GM19239 (cell line): ENCODE measurements at regions not wholly inside any gene's neighbourhood (a gene's known extent, or its start where the extent isn't known, plus 50 kb on each side); places are given as distances from the start of the nearest gene placed in this dataset.

ENCODE experiments used
- DNase-seq: peaks from one replicate; pipeline ENCODE4 v3.0.0; 2011; ENCODE audit warnings: low spot score; ENCODE audit not compliant: insufficient read length
- FAIRE-seq: peaks from 2 replicates; lab custom pipeline; 2011; peaks lifted over from hg19 to GRCh38; lab: Jason Lieb, UNC

GRCh38 chr13:86838411-86839120, 832.6 kb upstream of the SLITRK5 start:
- no peak for DNase-seq
- no peak for FAIRE-seq

DNA sequence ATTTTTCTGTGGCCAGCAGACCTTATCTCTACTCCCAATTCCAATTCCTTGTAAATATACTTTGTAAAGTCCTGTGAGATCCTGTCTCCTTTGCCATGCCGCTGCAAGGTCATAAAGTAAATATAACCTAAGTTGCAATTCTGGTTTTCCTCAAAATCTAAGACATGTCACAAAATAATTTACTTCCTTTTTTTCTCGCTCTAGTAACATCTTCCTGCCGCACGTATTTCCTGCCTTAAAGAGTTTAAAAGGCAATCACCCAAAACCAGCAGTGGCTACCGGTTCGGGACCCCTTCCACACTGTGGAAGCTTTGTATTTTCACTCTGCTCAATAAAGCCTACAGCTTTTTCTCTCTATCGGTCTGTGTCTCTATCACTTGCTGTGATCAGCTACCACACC, 832.0 kb upstream of the SLITRK5 start:
- DNase-seq, result no peak
- no peak for FAIRE-seq

GRCh38 chr13:86840250-86841191, 830.6 kb upstream of the SLITRK5 start:
- FAIRE-seq, result no peak
- no peak for DNase-seq

- no peak for FAIRE-seq
These were observed 829.9 kb upstream of the SLITRK5 start for GRCh38 chr13:86841264-86841663.

DNA sequence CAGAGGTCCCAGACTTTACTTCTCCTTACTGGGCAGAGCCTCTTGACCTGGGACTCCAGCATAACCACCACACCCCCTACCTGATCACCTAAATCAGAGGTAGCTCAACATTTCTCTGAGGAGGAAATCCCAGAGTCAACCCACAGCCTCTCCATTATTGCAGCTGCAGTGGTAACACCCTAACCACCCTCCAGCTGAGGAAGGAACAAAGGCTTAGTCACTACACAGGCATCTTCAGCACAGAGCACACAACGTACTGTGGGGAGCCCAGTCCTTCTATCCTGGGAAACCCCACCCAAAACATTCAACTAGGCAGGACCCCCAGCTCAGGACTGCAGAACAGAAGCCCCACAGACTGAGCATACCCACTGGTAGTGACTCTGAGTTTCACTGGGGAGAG, 824.7 kb upstream of the SLITRK5 start:
- no peak for DNase-seq
- FAIRE-seq, result no peak

More at GRCh38 chr13:86841264-86841663, 829.9 kb upstream of the SLITRK5 start:
- no peak for DNase-seq

DNA sequence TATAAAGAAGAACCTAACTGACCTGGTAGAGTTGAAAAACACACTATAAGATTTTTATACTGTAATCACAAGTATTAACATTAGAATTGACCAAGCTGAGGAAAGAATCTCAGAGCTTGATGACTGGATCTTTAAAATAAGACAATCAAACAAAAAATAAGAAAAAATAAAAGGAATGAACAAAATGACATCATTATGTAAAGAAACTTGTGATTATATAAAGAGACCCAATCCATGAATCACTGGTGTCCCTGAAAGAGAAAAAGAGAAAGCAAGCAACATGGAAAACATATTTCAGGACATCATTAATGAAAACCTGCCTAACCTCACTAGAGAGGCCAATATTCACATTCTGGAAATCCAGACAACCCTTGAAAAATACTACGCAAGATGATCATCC, 822.5 kb upstream of the SLITRK5 start:
- no peak for DNase-seq

DNA sequence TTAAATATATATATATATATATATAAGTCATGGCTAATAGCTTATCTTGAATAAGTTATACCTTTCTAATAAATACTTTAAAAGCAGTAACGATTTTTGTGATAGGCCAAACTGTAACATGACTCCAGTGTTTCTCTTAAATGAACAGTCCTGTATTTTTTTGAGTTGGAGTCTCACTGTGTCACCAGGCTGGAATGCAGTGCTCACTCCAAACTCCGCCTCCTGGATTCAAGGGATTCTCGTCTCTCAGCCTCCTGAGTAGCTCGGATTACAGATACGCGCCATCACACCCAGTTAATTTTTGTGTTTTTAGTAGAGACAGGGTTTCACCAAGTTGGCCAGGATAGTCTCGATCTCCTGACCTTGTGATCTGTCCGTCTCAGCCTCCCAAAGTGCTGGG, 814.2 kb upstream of the SLITRK5 start:
- DNase-seq (no peak), FAIRE-seq (no peak)

More for the DNA sequence above, 822.5 kb upstream of the SLITRK5 start:
- no peak for FAIRE-seq

- FAIRE-seq (no peak), DNase-seq (no peak)
These were observed 813.0 kb upstream of the SLITRK5 start for GRCh38 chr13:86858216-86858615.

- FAIRE-seq, result no peak
- DNase-seq, result no peak
These were observed 809.0 kb upstream of the SLITRK5 start for GRCh38 chr13:86862137-86862536.

DNA sequence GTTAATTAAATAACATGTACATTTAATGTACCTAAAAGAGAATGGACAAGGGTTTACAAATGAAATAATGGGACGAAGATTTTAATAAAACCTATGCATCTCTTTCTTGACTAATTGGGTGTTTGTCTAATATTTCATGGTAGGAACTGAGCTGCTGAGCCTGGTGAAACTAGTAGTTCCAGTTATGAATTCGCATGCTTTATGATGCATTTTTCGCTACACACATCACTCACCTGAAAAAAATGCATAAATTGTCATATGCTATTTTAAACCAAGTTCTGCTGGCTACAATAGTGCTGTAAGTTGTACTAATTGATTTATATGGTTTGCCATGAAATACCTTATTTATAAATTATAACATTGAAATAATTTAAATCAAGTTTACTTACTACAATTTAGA, 806.8 kb upstream of the SLITRK5 start:
- DNase-seq, result no peak
- FAIRE-seq, result no peak

DNA sequence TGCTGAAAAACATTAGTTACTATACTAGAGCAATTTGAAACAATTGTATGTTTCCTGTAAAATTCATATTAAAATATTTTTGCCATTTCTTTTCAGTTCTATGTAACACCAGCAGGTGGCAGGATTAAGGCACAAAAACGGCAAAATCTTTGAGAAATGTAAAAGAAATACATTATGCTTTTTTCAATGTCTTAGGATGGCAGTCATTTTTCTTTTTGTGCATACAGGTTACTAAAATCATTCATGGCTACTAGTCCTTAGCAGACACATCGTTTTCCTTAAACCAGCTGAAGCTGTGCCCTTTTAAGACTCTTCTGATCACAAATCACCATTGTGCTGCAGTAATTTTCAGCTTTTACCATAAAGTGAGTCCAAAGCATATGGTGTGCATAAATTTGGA, 800.7 kb upstream of the SLITRK5 start:
- no peak for FAIRE-seq
- DNase-seq, result no peak

GRCh38 chr13:86877441-86877840, 793.7 kb upstream of the SLITRK5 start:
- FAIRE-seq (no peak), DNase-seq (no peak)

- no peak for FAIRE-seq
- DNase-seq, result no peak
These were observed 792.4 kb upstream of the SLITRK5 start for GRCh38 chr13:86878781-86879180.

DNA sequence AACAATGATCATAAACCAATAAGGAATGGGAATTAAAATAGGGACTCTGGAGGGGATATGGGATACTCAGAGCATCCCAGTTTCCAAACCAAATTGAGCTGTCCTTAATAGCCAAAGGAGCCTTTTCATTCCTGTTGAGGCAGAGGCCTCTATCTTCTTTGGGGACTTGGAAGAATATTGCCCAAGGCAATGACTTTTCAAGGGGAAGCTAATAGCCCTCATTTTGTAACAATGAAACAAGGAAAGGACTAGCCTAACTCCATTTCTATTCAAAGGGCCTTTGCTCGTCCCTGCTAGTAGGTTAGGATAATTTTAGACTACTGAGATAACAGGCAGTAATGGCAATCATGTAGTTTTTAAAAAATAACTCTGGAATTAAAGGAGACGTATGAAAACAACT, 789.8 kb upstream of the SLITRK5 start:
- FAIRE-seq, result no peak
- DNase-seq, result no peak

- no peak for FAIRE-seq
These were observed 789.1 kb upstream of the SLITRK5 start for GRCh38 chr13:86882107-86882506.

GRCh38 chr13:86882835-86883234, 788.3 kb upstream of the SLITRK5 start:
- DNase-seq (no peak), FAIRE-seq (no peak)

More at GRCh38 chr13:86882107-86882506, 789.1 kb upstream of the SLITRK5 start:
- no peak for DNase-seq

- DNase-seq, result no peak
- no peak for FAIRE-seq
These were observed 778.8 kb upstream of the SLITRK5 start for GRCh38 chr13:86892330-86892729.

DNA sequence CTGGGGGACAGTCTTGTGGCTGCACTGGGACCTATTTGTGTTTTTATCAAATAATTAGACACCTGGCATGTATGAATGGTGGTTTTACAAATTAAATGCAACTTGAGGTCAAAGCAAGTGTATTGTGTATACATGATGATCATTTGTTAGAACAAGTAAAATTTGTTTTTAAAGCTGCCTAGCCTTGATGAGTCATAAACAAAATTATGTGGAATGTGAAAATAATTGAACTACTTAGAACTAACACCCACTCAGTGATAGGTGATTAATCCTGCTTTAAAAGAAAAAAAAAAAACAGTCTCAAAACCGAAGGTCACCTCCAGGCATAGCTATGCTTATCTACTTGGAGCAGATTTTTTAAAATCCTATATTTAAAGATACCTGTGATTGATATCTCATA, 770.3 kb upstream of the SLITRK5 start:
- DNase-seq, result no peak
- FAIRE-seq, result no peak

DNA sequence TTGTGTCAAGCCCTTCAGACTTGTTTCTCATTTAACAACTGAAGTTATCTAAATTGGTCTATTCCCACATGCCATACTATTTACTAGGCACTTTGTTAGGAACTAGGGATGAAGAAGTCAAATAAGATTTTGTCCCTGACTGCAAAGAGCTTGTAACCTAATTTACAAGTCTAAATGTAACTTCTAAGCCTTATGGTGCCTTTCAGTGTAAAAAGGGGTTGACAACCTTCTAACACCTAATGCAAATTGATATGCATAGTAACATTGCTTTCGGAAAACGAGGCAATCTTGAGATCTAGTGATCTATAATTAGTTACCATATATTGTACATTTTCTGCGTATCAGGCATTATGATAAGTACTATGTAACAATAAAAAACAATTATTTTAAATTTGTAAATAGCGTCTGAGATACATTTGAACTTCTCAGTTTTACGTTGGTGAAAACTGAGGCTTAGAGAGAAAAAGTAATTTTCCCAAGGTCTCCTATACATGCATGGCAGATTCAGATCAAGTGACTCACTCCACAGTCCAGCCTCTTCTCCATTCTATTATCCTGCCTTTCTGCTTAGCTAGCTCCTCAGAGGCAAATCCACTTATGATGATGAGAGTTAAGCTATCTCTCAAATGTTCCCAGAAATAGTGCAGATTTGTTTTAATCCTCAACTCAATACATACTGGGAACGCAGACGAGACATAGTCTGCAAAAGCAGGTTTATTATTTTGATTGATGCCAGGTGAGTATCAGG, 764.9 kb upstream of the SLITRK5 start:
- FAIRE-seq (no peak), DNase-seq (no peak)

DNA sequence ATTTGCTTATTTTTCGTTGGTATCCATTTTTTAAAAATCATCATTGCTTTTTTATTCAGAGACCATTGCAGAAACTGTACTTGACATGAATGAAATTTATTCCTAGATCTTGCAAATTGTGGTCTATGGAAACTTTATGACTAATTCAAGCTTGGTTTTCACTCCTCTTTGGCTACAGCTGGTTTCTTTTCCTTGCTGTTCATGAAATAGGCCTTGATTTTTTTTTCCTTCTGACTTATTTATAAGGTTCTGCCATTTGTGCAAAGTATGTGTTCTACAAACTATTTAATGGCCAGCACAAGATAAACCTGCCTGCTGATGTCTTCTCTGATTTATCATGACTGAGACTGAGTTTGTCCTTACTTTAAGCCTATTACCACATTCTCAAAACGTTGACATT, 764.0 kb upstream of the SLITRK5 start:
- FAIRE-seq, result no peak
- no peak for DNase-seq

DNA sequence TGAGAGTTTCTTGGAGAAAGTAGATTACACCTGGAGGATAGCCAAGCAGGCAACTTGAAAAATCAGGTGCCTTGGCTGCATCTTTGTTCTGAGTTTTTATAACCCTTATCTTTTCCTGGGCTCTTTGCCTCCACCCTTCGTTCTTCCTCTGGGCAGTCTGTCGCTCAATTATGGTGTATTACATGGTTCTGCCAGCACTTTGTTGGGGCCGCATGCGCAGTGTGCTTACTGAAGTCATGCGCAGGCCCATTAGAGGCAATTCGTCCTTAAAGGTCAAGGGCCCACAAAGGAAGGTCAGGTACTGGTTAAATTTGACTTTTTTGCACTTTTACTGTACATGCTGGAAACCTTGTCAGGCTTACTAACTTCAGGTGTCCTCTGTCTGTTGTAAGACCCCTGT, 761.9 kb upstream of the SLITRK5 start:
- no peak for FAIRE-seq
- no peak for DNase-seq
